Heart left ventricle (tissue), 16 donors: ENCODE measurements at regions not wholly inside any gene's neighbourhood (a gene's known extent, or its start where the extent isn't known, plus 50 kb on each side); places are given as distances from the start of the nearest gene placed in this dataset.

Experiments
- ATAC-seq, 4 donors: fragments of 200-7000 bp; cut with Tn5 transposase; one replicate each; pipeline ENCODE4 v1.9.1; 2020 to 2022; ENCODE audit warnings: moderate library complexity in 4 of 4, mild to moderate bottlenecking in 3 of 4, moderate number of reproducible peaks in 1 of 4
- DNase-seq, 5 donors: peaks; one replicate each; pipeline ENCODE4 v3.0.0-alpha.2; 2020
- H3K27ac ChIP-seq, 12 donors: fragments of 200-600 bp; sonication (generic) in 4 of 12; one replicate each; pipeline versions ENCODE4 v1.5.0 to v1.8.0; 2016 to 2022; ENCODE audit warnings: mild to moderate bottlenecking in 2 of 12
- H3K27me3 ChIP-seq, 9 donors: fragments of 200-600 bp; sonication (generic) in 2 of 9; one replicate each; pipeline versions ENCODE4 v1.5.1 to v1.8.0; 2016 to 2022; ENCODE audit warnings: mild to moderate bottlenecking in 3 of 9
- H3K36me3 ChIP-seq, 9 donors: fragments of 200-600 bp; sonication (generic) in 2 of 9; one replicate each; pipeline versions ENCODE4 v1.5.0 to v1.8.0; 2018 to 2022; ENCODE audit warnings: mild to moderate bottlenecking in 2 of 9
- H3K4me1 ChIP-seq, 12 donors: fragments of 200-600 bp; sonication (generic) in 4 of 12; one replicate each; pipeline versions ENCODE4 v1.5.0 to v1.8.0; 2016 to 2022; ENCODE audit warnings: mild to moderate bottlenecking in 3 of 12
- H3K4me3 ChIP-seq, 12 donors: fragments of 200-600 bp; sonication (generic) in 4 of 12; one replicate each; pipeline versions ENCODE4 v1.5.0 to v1.8.0; 2017 to 2022; ENCODE audit warnings: mild to moderate bottlenecking in 9 of 12, moderate library complexity in 4 of 12
- H3K9me3 ChIP-seq, 12 donors: fragments of 200-600 bp; sonication (generic) in 4 of 12; one replicate each; pipeline versions ENCODE4 v1.5.0 to v1.8.0; 2016 to 2022; ENCODE audit warnings: mild to moderate bottlenecking in 1 of 12
- POLR2A ChIP-seq, 2 donors: fragments of 450-650 bp; IDR thresholded peaks; one replicate each; pipeline ENCODE4 v1.6.1; 2017; ENCODE audit warnings: antibody characterized with exemption in 2 of 2, mild to moderate bottlenecking in 2 of 2, moderate library complexity in 2 of 2
- WGBS, 4 donors: extraction: QIAGEN DNeasy Blood & Tissue Kit in 2 of 4; methylation state at CpG; one replicate each; pipeline versions ENCODE4 v1.1.5 to v1.1.7; 2013 to 2018; 5-methylcytosine and 5-hydroxymethylcytosine counted together
- intact Hi-C, 10 donors: fragments of 100-400 bp; cut with DNase I; formaldehyde crosslinking; loops; one replicate each; pipeline versions ENCODE4 v1.11.1 to v1.14.2; 2022
- TF ChIP-seq, protein P1 (sequence below), 12 donors: fragments of 200-600 bp; sonication (generic) in 4 of 12; IDR thresholded peaks; one replicate each; pipeline versions ENCODE4 v1.5.0 to v1.8.0; 2018 to 2022; ENCODE audit warnings: antibody characterized with exemption in 12 of 12, mild to moderate bottlenecking in 5 of 12
- donor health status: ischemic (EF 13 %, LVEDD 7.1; RV severe dilation, severe dysfunction).
- donor health status: healthy with polysubstance abuse.
- donor health status: DM: no; HTN: yes; CAD: no.
- donor health status: DM: no; HTN: no; CAD: no.
- donor health status: ischemic (EF 25% LVEDD 6.9; RV normal size, moderate dysfunction).
- donor health status: ischemic (EF 25% LVEDD 5.7; RV mildly dilated, moderate dysfunction).
- donor health status: healthy.
- donor health status: DM: yes; HTN: yes; CAD: no.
- donor health status: ischemic (EF 35%, LVEDD 5.7; RV mildly dilated, moderate dysfunction).
- donor health status: nonischemic (EF 11% LVEDD 7.7; RV severe dilation, severe dysfunction).
- donor health status: DM: yes; HTN: yes; CAD: no.
- donor health status: PGD.
- donor health status: ischemic (EF 29% LVEDD 5.4; RV normal size, mild dysfunction).
- donor health status: nonischemic (EF 23%, LVEDD 6.1; RV moderate dilation, normal function).

DNA sequence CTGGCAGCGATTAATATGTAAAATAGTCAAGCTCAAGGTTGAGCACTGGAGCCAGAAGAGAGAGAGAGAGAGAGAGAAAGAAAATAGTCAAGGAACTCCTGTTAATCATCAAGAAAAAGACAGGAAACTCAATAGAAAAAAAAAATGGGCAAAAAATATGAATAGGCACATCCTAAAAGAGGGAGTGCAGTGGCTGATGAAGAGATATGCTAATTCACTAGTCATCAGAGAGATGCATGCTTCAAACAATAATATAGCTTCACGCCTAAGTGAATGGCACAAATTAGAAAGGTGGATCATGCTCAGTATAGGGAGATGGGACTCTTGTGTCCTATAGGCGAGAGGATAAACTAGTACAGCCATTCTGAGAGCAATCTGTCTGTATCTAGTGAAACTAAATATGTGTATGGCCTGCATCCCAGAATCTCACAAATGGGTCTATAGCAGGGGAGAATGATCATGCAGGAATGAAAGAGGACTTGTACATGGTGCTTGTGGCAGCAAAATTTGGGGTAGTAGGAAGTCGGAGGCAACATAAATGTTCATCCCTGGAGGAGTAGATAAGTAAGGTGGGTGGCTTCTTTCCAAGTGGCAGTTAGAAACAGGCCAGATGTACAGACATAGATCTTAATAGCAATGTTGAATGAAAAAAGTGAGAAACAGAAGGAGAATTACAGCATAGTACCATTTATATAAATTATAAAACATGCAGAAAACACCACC is 176.8 kb downstream of the VEGFA start:
- TF ChIP-seq, protein P1, sequence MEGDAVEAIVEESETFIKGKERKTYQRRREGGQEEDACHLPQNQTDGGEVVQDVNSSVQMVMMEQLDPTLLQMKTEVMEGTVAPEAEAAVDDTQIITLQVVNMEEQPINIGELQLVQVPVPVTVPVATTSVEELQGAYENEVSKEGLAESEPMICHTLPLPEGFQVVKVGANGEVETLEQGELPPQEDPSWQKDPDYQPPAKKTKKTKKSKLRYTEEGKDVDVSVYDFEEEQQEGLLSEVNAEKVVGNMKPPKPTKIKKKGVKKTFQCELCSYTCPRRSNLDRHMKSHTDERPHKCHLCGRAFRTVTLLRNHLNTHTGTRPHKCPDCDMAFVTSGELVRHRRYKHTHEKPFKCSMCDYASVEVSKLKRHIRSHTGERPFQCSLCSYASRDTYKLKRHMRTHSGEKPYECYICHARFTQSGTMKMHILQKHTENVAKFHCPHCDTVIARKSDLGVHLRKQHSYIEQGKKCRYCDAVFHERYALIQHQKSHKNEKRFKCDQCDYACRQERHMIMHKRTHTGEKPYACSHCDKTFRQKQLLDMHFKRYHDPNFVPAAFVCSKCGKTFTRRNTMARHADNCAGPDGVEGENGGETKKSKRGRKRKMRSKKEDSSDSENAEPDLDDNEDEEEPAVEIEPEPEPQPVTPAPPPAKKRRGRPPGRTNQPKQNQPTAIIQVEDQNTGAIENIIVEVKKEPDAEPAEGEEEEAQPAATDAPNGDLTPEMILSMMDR (IDR thresholded peaks at IDR 0.05) = no peak
- TF ChIP-seq POLR2A (IDR thresholded peaks at IDR 0.05) = no peak
- Histone ChIP-seq H3K27me3 (no peaks in the 10 kb centered on the region), H3K36me3 (no peaks in the 10 kb centered on the region), H3K9me3 (peaks cover 0 to 23% (median 10%) of the 10 kb centered on the region in 12 donors), H3K4me1 (peaks cover 0 to 16% (median 3%) of the 10 kb centered on the region in 12 donors), H3K27ac (no peak overlapping the region), H3K4me3 (no peak overlapping the region)
- WGBS, 4 donors = 89 to 94% (median 91%) methylated on average over 4 of the region's 4 CpGs
- no peak for ATAC-seq
- no peak for DNase-seq
- intact Hi-C loops = loop anchor here in 3 of 10 donors (5.0 to 10.0 kb wide), 3 partner anchors 90 to 282 kb away; no protein-coding TSS in a partner anchor

DNA sequence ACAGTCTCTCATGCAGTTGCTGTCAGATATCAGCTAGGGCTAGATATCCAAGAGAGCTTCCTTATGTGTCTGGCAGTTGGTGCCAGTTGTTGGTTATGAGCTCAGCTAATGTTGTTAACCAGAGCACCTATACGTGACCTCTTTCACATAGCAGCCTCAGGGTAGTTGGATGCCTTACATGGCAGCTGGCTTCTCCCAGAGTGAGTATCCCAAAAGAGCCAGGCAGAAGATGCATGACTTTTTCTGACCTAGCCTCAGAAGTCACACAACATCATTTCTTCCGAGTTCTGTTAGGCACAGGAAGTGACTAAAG is 175.7 kb downstream of the VEGFA start:
- ATAC-seq (no peak), DNase-seq (no peak)
- Histone ChIP-seq H3K27me3 (no peaks in the 10 kb centered on the region), H3K36me3 (no peaks in the 10 kb centered on the region), H3K4me1 (peaks cover 0 to 10% (median 0%) of the 10 kb centered on the region in 12 donors), H3K4me3 (no peak overlapping the region), H3K27ac (no peak overlapping the region), H3K9me3 (peaks cover 0 to 23% (median 10%) of the 10 kb centered on the region in 12 donors)
- intact Hi-C loops = loop anchor here in 3 of 10 donors (5.0 to 10.0 kb wide), 3 partner anchors 88 to 281 kb away; no protein-coding TSS in a partner anchor
- 80 to 88% (median 82%) methylated on average over 2 of the region's 2 CpGs for WGBS, 4 donors
- TF ChIP-seq, protein P1 (IDR thresholded peaks at IDR 0.05) = no peak
- no peak for TF ChIP-seq POLR2A (IDR thresholded peaks at IDR 0.05)

DNA sequence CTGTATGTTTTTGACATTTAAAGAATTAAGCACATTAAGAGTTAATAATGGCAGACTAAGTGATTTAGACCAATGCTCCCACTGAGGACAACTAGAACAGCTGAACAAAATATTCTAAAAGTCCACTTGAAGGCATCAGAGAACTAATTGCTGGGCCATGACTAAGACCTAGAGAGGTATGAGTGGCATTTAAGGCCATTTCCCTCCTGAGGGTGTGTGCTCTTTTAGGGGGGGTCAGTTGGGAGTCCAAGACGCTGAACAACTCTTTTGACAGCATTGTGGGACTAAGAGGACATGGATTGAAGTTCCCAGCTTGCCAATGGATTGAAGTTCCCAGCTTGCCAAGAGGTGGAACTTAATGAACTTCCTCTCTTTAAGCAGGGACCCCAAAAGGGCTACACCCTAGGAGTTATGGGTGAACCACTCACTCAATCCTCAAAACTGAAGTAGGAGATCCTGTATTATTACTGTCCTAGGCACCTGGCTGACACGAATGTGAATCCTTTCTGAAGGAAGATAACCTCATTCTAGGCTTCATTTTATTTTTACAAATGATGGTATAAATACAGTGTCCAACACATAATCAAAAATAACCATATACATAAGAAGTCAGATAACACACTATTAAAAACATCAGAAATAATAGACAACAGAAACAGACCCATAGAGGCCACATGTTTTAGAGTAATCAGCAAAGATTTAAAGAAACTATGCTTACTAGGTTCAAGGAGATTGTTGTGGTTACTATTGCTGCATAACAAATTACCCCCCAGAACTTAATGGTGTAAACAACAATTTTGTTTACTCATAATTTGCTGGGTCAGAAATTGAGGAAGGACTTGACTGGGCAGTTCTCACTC is 175.1 kb downstream of the VEGFA start:
- H3K27me3 ChIP-seq = no peaks in the 10 kb centered on the region
- 81 to 90% (median 83%) methylated on average over 2 of the region's 2 CpGs for WGBS, 4 donors
- TF ChIP-seq, protein P1 (IDR thresholded peaks at IDR 0.05) = no peak
- TF ChIP-seq POLR2A (IDR thresholded peaks at IDR 0.05) = no peak
- H3K4me3 ChIP-seq = no peak overlapping the region
- ATAC-seq (no peak), DNase-seq (no peak)
- intact Hi-C loops = loop anchor here in 3 of 10 donors (5.0 to 10.0 kb wide), 3 partner anchors 88 to 280 kb away; no protein-coding TSS in a partner anchor
- peaks cover 0 to 10% (median 0%) of the 10 kb centered on the region in 12 donors for H3K4me1 ChIP-seq
- H3K36me3 ChIP-seq = no peaks in the 10 kb centered on the region
- H3K27ac ChIP-seq = no peak overlapping the region
- peaks cover 0 to 23% (median 10%) of the 10 kb centered on the region in 12 donors for H3K9me3 ChIP-seq

DNA sequence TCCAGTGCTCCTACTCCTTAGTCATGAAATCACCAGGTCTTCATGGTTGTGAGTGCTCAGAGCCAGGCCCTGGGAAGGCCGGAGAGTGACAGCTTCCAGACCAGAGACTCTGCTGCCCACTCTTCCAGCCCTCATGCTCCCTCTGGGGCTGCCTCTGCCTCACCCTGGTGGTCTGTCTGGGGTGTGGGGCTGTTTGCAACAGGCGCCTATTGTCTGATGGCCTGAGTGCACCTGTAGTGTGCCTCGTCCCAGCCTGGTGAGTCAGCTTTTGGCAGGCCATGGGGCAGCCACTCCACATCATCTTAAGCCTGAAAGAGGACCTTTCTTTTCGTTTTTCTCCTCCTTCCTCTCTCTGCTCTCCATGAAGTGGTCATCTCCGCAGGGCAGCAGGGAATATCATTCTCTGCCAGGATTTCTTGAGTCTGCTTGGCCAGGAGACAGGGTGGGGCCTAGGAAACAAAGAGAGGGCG is 173.8 kb downstream of the VEGFA start:
- peaks cover 0 to 23% (median 10%) of the 10 kb centered on the region in 12 donors for H3K9me3 ChIP-seq
- peak overlapping the region in 1 of 12 donors; percentile 20 for H3K27ac ChIP-seq
- peaks cover 0 to 4% (median 0%) of the 10 kb centered on the region in 12 donors for H3K4me1 ChIP-seq
- DNase-seq = peak in 1 of 5 donors; percentile 34
- peak in 3 of 4 donors; percentile 48 to 68 (median 65) for ATAC-seq
- intact Hi-C loops = loop anchor here in 2 of 10 donors (10.0 kb wide), 2 partner anchors 179 to 279 kb away; no protein-coding TSS in a partner anchor
- H3K27me3 ChIP-seq = no peaks in the 10 kb centered on the region
- WGBS, 4 donors = 61 to 85% (median 65%) methylated on average over 6 of the region's 6 CpGs
- no peak for TF ChIP-seq POLR2A (IDR thresholded peaks at IDR 0.05)
- TF ChIP-seq, protein P1 (IDR thresholded peaks at IDR 0.05) = no peak
- H3K4me3 ChIP-seq = no peak overlapping the region
- no peaks in the 10 kb centered on the region for H3K36me3 ChIP-seq
